HFFc6 (cell line): ENCODE measurements at regions not wholly inside any gene's neighbourhood (a gene's known extent, or its start where the extent isn't known, plus 50 kb on each side); places are given as distances from the start of the nearest gene placed in this dataset.

ENCODE experiments used
- DNase-seq: peaks from one replicate; pipeline ENCODE4 v3.0.0-alpha.2; 2018
- H3K27ac Mint-ChIP-seq: 2 replicates; pipeline ENCODE4 v1.8.0; 2020; ENCODE audit warnings: mild to moderate bottlenecking, mixed read lengths
- H3K27me3 Mint-ChIP-seq: 2 replicates; pipeline ENCODE4 v1.8.0; 2021; ENCODE audit warnings: mild to moderate bottlenecking, moderate library complexity, mixed read lengths; ENCODE audit not compliant: insufficient read depth
- H3K36me3 Mint-ChIP-seq: 2 replicates; pipeline ENCODE4 v1.8.0; 2021; ENCODE audit warnings: low read depth, mixed read lengths
- H3K4me1 Mint-ChIP-seq: 2 replicates; pipeline ENCODE4 v1.8.0; 2020; ENCODE audit warnings: low read depth, mixed read lengths
- H3K4me3 Mint-ChIP-seq: 2 replicates; pipeline ENCODE4 v1.8.0; 2020; ENCODE audit warnings: mild to moderate bottlenecking, moderate library complexity, mixed read lengths
- H3K9me3 Mint-ChIP-seq: 2 replicates; pipeline ENCODE4 v1.8.0; 2020; ENCODE audit warnings: mild to moderate bottlenecking, mixed read lengths
- CTCF ChIP-seq: fragments of 200-600 bp; sonication (generic); IDR thresholded peaks from 2 replicates; pipeline ENCODE4 v1.5.0; 2021; ENCODE audit warnings: antibody characterized with exemption, mild to moderate bottlenecking

GRCh38 chr1:240000634-240001033, 91.0 kb upstream of the FMN2 start:
- H3K4me3 Mint-ChIP-seq = no peak overlapping the region
- peak; percentile 69 for DNase-seq
- no peak for TF ChIP-seq CTCF
- peaks cover 29% of the 10 kb centered on the region for H3K4me1 Mint-ChIP-seq
- H3K9me3 Mint-ChIP-seq = no peaks in the 10 kb centered on the region
- no peak overlapping the region for H3K27ac Mint-ChIP-seq
- H3K27me3 Mint-ChIP-seq = peaks cover 23% of the 10 kb centered on the region
- no peaks in the 10 kb centered on the region for H3K36me3 Mint-ChIP-seq

GRCh38 chr1:240001177-240001740, 90.4 kb upstream of the FMN2 start:
- H3K27ac Mint-ChIP-seq = no peak overlapping the region; the same call in 1 of the 2 replicates
- no peaks in the 10 kb centered on the region for H3K36me3 Mint-ChIP-seq
- peaks cover 21% of the 10 kb centered on the region for H3K27me3 Mint-ChIP-seq
- H3K9me3 Mint-ChIP-seq = no peaks in the 10 kb centered on the region
- H3K4me3 Mint-ChIP-seq = no peak overlapping the region
- peaks cover 32% of the 10 kb centered on the region for H3K4me1 Mint-ChIP-seq
- no peak for DNase-seq
- TF ChIP-seq CTCF = no peak

GRCh38 chr1:240004086-240004749, 87.5 kb upstream of the FMN2 start:
- Mint-ChIP-seq H3K9me3 (no peaks in the 10 kb centered on the region), H3K4me3 (no peak overlapping the region), H3K27me3 (peaks cover 13% of the 10 kb centered on the region), H3K4me1 (peaks cover 19% of the 10 kb centered on the region), H3K27ac (no peak overlapping the region), H3K36me3 (no peaks in the 10 kb centered on the region)
- DNase-seq = peak; percentile 15
- peak; percentile 96 for TF ChIP-seq CTCF

GRCh38 chr1:240005997-240006650, 85.6 kb upstream of the FMN2 start:
- no peak overlapping the region for H3K4me3 Mint-ChIP-seq
- no peak overlapping the region for H3K27ac Mint-ChIP-seq
- H3K9me3 Mint-ChIP-seq = peaks cover 11% of the 10 kb centered on the region
- no peak for DNase-seq
- peaks cover 10% of the 10 kb centered on the region; the same call in 1 of the 2 replicates for H3K27me3 Mint-ChIP-seq
- H3K4me1 Mint-ChIP-seq = peaks cover 13% of the 10 kb centered on the region
- TF ChIP-seq CTCF = no peak
- H3K36me3 Mint-ChIP-seq = peaks cover 13% of the 10 kb centered on the region

GRCh38 chr1:240008298-240008697, 83.4 kb upstream of the FMN2 start:
- H3K4me1 Mint-ChIP-seq = peaks cover 7% of the 10 kb centered on the region
- DNase-seq = no peak
- H3K27me3 Mint-ChIP-seq = peaks cover 12% of the 10 kb centered on the region; the same call in 1 of the 2 replicates
- H3K27ac Mint-ChIP-seq = no peak overlapping the region
- peaks cover 14% of the 10 kb centered on the region for H3K36me3 Mint-ChIP-seq
- no peak for TF ChIP-seq CTCF
- peaks cover 12% of the 10 kb centered on the region for H3K9me3 Mint-ChIP-seq
- H3K4me3 Mint-ChIP-seq = no peak overlapping the region
